RWPE2 (cell line): ENCODE measurements at regions not wholly inside any gene's neighbourhood (a gene's known extent, or its start where the extent isn't known, plus 50 kb on each side); places are given as distances from the start of the nearest gene placed in this dataset.

Source experiments
- ATAC-seq: fragments of 200-7000 bp; cut with Tn5 transposase; 3 replicates; pipeline ENCODE4 v1.9.1; 2021; ENCODE audit warnings: low read depth
- DNase-seq: peaks from one replicate; pipeline ENCODE4 v3.0.0-alpha.2; 2020; ENCODE audit warnings: low spot score
- H3K27ac ChIP-seq: fragments of 450-650 bp; 2 replicates; pipeline ENCODE4 v1.5.1; 2017; ENCODE audit warnings: mild to moderate bottlenecking; ENCODE audit not compliant: poor library complexity, severe bottlenecking
- H3K27me3 ChIP-seq: fragments of 250-450 bp; sonication (Bioruptor Pico); 2 replicates; pipeline ENCODE4 v1.5.1; 2021; ENCODE audit warnings: mild to moderate bottlenecking, moderate library complexity; ENCODE audit not compliant: insufficient read depth, poor library complexity, severe bottlenecking
- H3K36me3 ChIP-seq: fragments of 250-450 bp; sonication (Bioruptor Pico); 2 replicates; pipeline ENCODE4 v1.5.1; 2020; ENCODE audit warnings: low read depth, mild to moderate bottlenecking, moderate library complexity
- H3K4me1 ChIP-seq: fragments of 250-450 bp; sonication (Bioruptor Pico); 2 replicates; pipeline ENCODE4 v1.5.1; 2021; ENCODE audit warnings: mild to moderate bottlenecking, moderate library complexity; ENCODE audit not compliant: insufficient read depth, poor library complexity, severe bottlenecking
- H3K4me3 ChIP-seq: fragments of 250-450 bp; sonication (Bioruptor Pico); 2 replicates; pipeline ENCODE4 v1.5.1; 2021; ENCODE audit warnings: mild to moderate bottlenecking, moderate library complexity; ENCODE audit not compliant: severe bottlenecking
- H3K9me3 ChIP-seq: fragments of 250-450 bp; sonication (Bioruptor Pico); 2 replicates; pipeline ENCODE4 v1.5.1; 2021; ENCODE audit warnings: mild to moderate bottlenecking, moderate library complexity; ENCODE audit not compliant: severe bottlenecking
- CTCF ChIP-seq: fragments of 450-650 bp; IDR thresholded peaks from one replicate; pipeline ENCODE4 v1.5.1; 2017; ENCODE audit warnings: mild to moderate bottlenecking, moderate library complexity; ENCODE audit not compliant: poor library complexity, severe bottlenecking

- Histone ChIP-seq H3K27me3 (no peaks in the 10 kb centered on the region), H3K27ac (no peak overlapping the region), H3K9me3 (no peaks in the 10 kb centered on the region), H3K4me1 (peaks cover 34% of the 10 kb centered on the region), H3K4me3 (no peak overlapping the region), H3K36me3 (no peaks in the 10 kb centered on the region)
- TF ChIP-seq CTCF = no peak
- no peak for DNase-seq
- ATAC-seq = no peak
Measured at GRCh38 chr10:33111488-33112051, 153.5 kb upstream of the ITGB1 start.

- no peak for DNase-seq
- H3K27me3 ChIP-seq = no peaks in the 10 kb centered on the region
- no peaks in the 10 kb centered on the region for H3K36me3 ChIP-seq
- ATAC-seq = no peak
- H3K27ac ChIP-seq = no peak overlapping the region
- peaks cover 19% of the 10 kb centered on the region for H3K4me1 ChIP-seq
- H3K4me3 ChIP-seq = no peak overlapping the region
- no peak for TF ChIP-seq CTCF
- no peaks in the 10 kb centered on the region for H3K9me3 ChIP-seq
Measured at GRCh38 chr10:33109788-33110469, 151.9 kb upstream of the ITGB1 start.

- Histone ChIP-seq H3K27me3 (no peaks in the 10 kb centered on the region), H3K36me3 (no peaks in the 10 kb centered on the region), H3K4me1 (peaks cover 14% of the 10 kb centered on the region), H3K27ac (no peak overlapping the region), H3K9me3 (no peaks in the 10 kb centered on the region), H3K4me3 (no peak overlapping the region)
- no peak for ATAC-seq
- no peak for DNase-seq
- no peak for TF ChIP-seq CTCF
Measured at GRCh38 chr10:33109384-33109783, 151.4 kb upstream of the ITGB1 start.

GRCh38 chr10:33107953-33108352 lies 149.9 kb upstream of the ITGB1 start:
- no peaks in the 10 kb centered on the region for H3K9me3 ChIP-seq
- no peak for TF ChIP-seq CTCF
- ATAC-seq (no peak), DNase-seq (no peak)
- no peak overlapping the region for H3K4me3 ChIP-seq
- H3K27ac ChIP-seq = no peak overlapping the region
- no peaks in the 10 kb centered on the region for H3K27me3 ChIP-seq
- no peaks in the 10 kb centered on the region for H3K36me3 ChIP-seq
- peaks cover 1% of the 10 kb centered on the region for H3K4me1 ChIP-seq

- Histone ChIP-seq H3K9me3 (no peaks in the 10 kb centered on the region), H3K27me3 (no peaks in the 10 kb centered on the region), H3K4me3 (no peak overlapping the region), H3K36me3 (no peaks in the 10 kb centered on the region), H3K27ac (no peak overlapping the region), H3K4me1 (no peaks in the 10 kb centered on the region)
- no peak for TF ChIP-seq CTCF
- DNase-seq (no peak), ATAC-seq (no peak)
Measured at GRCh38 chr10:33106767-33107166, 148.7 kb upstream of the ITGB1 start.
